WTC11 (cell line): ENCODE measurements at regions not wholly inside any gene's neighbourhood (a gene's known extent, or its start where the extent isn't known, plus 50 kb on each side); places are given as distances from the start of the nearest gene placed in this dataset.

Source experiments
- ATAC-seq: fragments of 200-7000 bp; cut with Tn5 transposase; 2 replicates; pipeline ENCODE4 v1.10.0; 2021; ENCODE audit warnings: mild to moderate bottlenecking, moderate library complexity
- CTCF ChIA-PET: fragments of 300-600 bp; sonication (Branson Sonifier 250); formaldehyde crosslinking; loops from one replicate; lab custom pipeline; 2021; ENCODE audit warnings: antibody characterized with exemption; lab: Charles Lee
- POLR2A ChIA-PET: fragments of 350-600 bp; sonication (Branson Sonifier 250); formaldehyde crosslinking; loops from one replicate; lab custom pipeline; 2021; ENCODE audit warnings: antibody characterized with exemption; lab: Charles Lee
- DNase-seq: peaks from one replicate; pipeline ENCODE4 v3.0.0; 2021; ENCODE audit warnings: low spot score
- H3K27ac Mint-ChIP-seq: 2 replicates; pipeline ENCODE4 v1.8.0; 2021; ENCODE audit warnings: mixed read lengths
- H3K27me3 Mint-ChIP-seq: 2 replicates; pipeline ENCODE4 v1.8.0; 2021; ENCODE audit warnings: low read depth, mild to moderate bottlenecking, moderate library complexity, mixed read lengths
- H3K36me3 Mint-ChIP-seq: 2 replicates; pipeline ENCODE4 v1.8.0; 2021; ENCODE audit warnings: mixed read lengths
- H3K4me1 Mint-ChIP-seq: 2 replicates; pipeline ENCODE4 v1.8.0; 2022; ENCODE audit warnings: mixed read lengths
- H3K4me3 Mint-ChIP-seq: 2 replicates; pipeline ENCODE4 v1.8.0; 2021; ENCODE audit warnings: mild to moderate bottlenecking, moderate library complexity, mixed read lengths
- H3K9me3 Mint-ChIP-seq: 2 replicates; pipeline ENCODE4 v1.8.0; 2021; ENCODE audit warnings: mixed read lengths
- EMX1 ChIP-seq: fragments of 250-450 bp; sonication (Bioruptor Pico); IDR thresholded peaks from 2 replicates; pipeline ENCODE4 v1.8.0; 2021; ENCODE audit warnings: mild to moderate bottlenecking
- FOXP4 ChIP-seq: sonication (generic); formaldehyde crosslinking; IDR thresholded peaks from 2 replicates; pipeline ENCODE4 v1.8.0; 2022; ENCODE audit warnings: mild to moderate bottlenecking, missing genetic modification reagents
- IRF1 ChIP-seq: sonication (generic); formaldehyde crosslinking; IDR thresholded peaks from 2 replicates; pipeline ENCODE4 v1.8.0; 2023; ENCODE audit warnings: missing genetic modification reagents
- JAZF1 ChIP-seq: fragments of 250-450 bp; sonication (Bioruptor Pico); IDR thresholded peaks from 2 replicates; pipeline ENCODE4 v1.9.0; 2021; ENCODE audit warnings: moderate library complexity, mild to moderate bottlenecking, inconsistent platforms
- KAT7 ChIP-seq: sonication (generic); formaldehyde crosslinking; IDR thresholded peaks from 2 replicates; pipeline ENCODE4 v1.8.1; 2023; ENCODE audit warnings: missing genetic modification reagents, mild to moderate bottlenecking, borderline replicate concordance
- OVOL2 ChIP-seq: fragments of 250-450 bp; sonication (Bioruptor Pico); IDR thresholded peaks from 2 replicates; pipeline ENCODE4 v1.9.0; 2021; ENCODE audit warnings: mild to moderate bottlenecking, borderline replicate concordance
- PREB ChIP-seq: sonication (generic); formaldehyde crosslinking; IDR thresholded peaks from 2 replicates; pipeline ENCODE4 v1.8.1; 2022; ENCODE audit warnings: mild to moderate bottlenecking, missing genetic modification reagents, moderate library complexity, borderline replicate concordance
- SMAD3 ChIP-seq: sonication (generic); formaldehyde crosslinking; IDR thresholded peaks from 2 replicates; pipeline ENCODE4 v1.8.0; 2022; ENCODE audit warnings: missing genetic modification reagents, mild to moderate bottlenecking, borderline replicate concordance
- SOX15 ChIP-seq: fragments of 250-450 bp; sonication (Bioruptor Pico); IDR thresholded peaks from 2 replicates; pipeline ENCODE4 v1.9.0; 2021; ENCODE audit warnings: mild to moderate bottlenecking
- ZBTB21 ChIP-seq: sonication (generic); formaldehyde crosslinking; IDR thresholded peaks from 2 replicates; pipeline ENCODE4 v1.8.1; 2023; ENCODE audit warnings: mild to moderate bottlenecking, missing genetic modification reagents, borderline replicate concordance
- ZNF263 ChIP-seq: sonication (generic); formaldehyde crosslinking; IDR thresholded peaks from 2 replicates; pipeline ENCODE4 v1.8.1; 2022; ENCODE audit warnings: low read depth, mild to moderate bottlenecking, moderate library complexity, missing genetic modification reagents
- ZNF425 ChIP-seq: fragments of 250-450 bp; sonication (Bioruptor Pico); conservative IDR thresholded peaks from 2 replicates; pipeline ENCODE4 v1.9.0; 2021; ENCODE audit warnings: mild to moderate bottlenecking
- ZNF532 ChIP-seq: fragments of 250-450 bp; sonication (Bioruptor Pico); IDR thresholded peaks from 2 replicates; pipeline ENCODE4 v1.9.0; 2021; ENCODE audit warnings: mild to moderate bottlenecking, borderline replicate concordance
- TF ChIP-seq, protein P1 (sequence below): fragments of 250-450 bp; sonication (Bioruptor Pico); IDR thresholded peaks from 2 replicates; pipeline ENCODE4 v1.9.0; 2021; ENCODE audit warnings: mild to moderate bottlenecking

DNA sequence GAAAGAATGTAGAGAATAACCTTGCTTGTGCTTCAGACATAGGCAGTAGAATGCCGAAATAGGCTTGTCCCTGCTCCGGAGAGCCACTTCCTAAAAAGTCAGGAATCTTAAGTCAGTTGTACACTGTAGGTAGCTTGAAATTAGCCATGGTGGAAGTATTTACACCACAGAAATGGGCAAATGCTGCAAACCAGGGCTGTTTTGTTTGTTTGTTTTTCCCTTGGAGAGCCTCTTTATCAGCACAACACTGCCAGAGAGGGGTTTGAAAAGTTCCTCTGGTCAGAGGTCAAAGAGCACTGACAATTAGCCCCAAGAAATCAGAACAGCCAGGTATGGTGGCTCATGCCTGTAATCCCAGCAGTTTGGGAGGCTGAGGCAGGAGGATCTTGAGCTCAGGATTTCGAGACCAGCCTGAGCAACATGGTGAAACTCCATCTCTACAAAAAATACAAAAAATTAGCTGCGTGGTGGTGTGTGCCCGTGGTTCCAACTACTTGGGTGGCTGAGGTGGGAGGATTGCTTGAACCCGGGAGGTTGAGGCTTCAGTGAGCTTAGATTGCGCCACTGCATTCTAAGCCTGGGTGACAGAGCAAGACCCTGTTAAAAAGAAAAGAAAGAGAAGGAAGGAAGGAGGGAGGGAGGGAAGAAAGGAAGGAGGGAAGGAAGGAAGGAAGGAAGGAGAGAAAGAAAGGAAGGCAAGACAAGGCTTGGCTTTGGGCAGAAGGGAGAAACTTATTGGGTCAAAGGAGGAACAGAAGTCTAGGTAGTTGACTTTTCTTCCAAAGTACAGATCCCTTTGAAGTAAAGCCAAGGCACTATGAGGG is 61.0 kb upstream of the ZMYND8 start:
- no peaks in the 10 kb centered on the region; the same call in 1 of the 2 replicates for H3K4me1 Mint-ChIP-seq
- H3K4me3 Mint-ChIP-seq, result no peak overlapping the region
- ATAC-seq, result no peak
- no peak overlapping the region for H3K27ac Mint-ChIP-seq
- no peak for DNase-seq
- H3K36me3 Mint-ChIP-seq, result no peaks in the 10 kb centered on the region
- CTCF ChIA-PET, result no interaction called here
- H3K9me3 Mint-ChIP-seq, result no peaks in the 10 kb centered on the region
- H3K27me3 Mint-ChIP-seq, result no peaks in the 10 kb centered on the region; the same call in 1 of the 2 replicates
- TF ChIP-seq ZNF425 (no peak), KAT7 (CRISPR knock-in tag) (no peak)
- POLR2A ChIA-PET, result interaction anchor here (0.6 kb wide), 1 partner anchor 14 kb away, joined by 4 read pairs; no protein-coding TSS in a partner anchor

GRCh38 chr20:47418069-47418757 is 61.7 kb upstream of the ZMYND8 start:
- Mint-ChIP-seq H3K27ac (no peak overlapping the region), H3K27me3 (no peaks in the 10 kb centered on the region; the same call in 1 of the 2 replicates), H3K4me1 (peaks cover 7% of the 10 kb centered on the region), H3K36me3 (no peaks in the 10 kb centered on the region), H3K9me3 (no peaks in the 10 kb centered on the region), H3K4me3 (no peak overlapping the region)
- no peak for ATAC-seq
- no peak for DNase-seq
- ChIA-PET CTCF (no interaction called here), POLR2A (interaction anchor here (0.6 kb wide), 1 partner anchor 647 kb away, joined by 3 read pairs; no protein-coding TSS in a partner anchor)
- no peak for TF ChIP-seq JAZF1 (CRISPR knock-in tag)
- no peak for TF ChIP-seq SOX15
- no peak for TF ChIP-seq ZBTB21 (CRISPR knock-in tag)
- no peak for TF ChIP-seq IRF1
- TF ChIP-seq ZNF263 (CRISPR knock-in tag), result no peak
- TF ChIP-seq EMX1 (CRISPR knock-in tag), result no peak
- TF ChIP-seq OVOL2 (CRISPR knock-in tag), result no peak
- TF ChIP-seq, protein P1, sequence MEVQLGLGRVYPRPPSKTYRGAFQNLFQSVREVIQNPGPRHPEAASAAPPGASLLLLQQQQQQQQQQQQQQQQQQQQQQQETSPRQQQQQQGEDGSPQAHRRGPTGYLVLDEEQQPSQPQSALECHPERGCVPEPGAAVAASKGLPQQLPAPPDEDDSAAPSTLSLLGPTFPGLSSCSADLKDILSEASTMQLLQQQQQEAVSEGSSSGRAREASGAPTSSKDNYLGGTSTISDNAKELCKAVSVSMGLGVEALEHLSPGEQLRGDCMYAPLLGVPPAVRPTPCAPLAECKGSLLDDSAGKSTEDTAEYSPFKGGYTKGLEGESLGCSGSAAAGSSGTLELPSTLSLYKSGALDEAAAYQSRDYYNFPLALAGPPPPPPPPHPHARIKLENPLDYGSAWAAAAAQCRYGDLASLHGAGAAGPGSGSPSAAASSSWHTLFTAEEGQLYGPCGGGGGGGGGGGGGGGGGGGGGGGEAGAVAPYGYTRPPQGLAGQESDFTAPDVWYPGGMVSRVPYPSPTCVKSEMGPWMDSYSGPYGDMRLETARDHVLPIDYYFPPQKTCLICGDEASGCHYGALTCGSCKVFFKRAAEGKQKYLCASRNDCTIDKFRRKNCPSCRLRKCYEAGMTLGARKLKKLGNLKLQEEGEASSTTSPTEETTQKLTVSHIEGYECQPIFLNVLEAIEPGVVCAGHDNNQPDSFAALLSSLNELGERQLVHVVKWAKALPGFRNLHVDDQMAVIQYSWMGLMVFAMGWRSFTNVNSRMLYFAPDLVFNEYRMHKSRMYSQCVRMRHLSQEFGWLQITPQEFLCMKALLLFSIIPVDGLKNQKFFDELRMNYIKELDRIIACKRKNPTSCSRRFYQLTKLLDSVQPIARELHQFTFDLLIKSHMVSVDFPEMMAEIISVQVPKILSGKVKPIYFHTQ, result no peak
- no peak for TF ChIP-seq SMAD3 (CRISPR knock-in tag)
- no peak for TF ChIP-seq PREB
- no peak for TF ChIP-seq FOXP4
- no peak for TF ChIP-seq ZNF532 (CRISPR knock-in tag)
